Peyer's patch (tissue), 4 donors: ENCODE measurements at regions not wholly inside any gene's neighbourhood (a gene's known extent, or its start where the extent isn't known, plus 50 kb on each side); places are given as distances from the start of the nearest gene placed in this dataset.

Source experiments
- DNase-seq, 3 donors: peaks; one replicate each; pipeline ENCODE4 v3.0.0-alpha.2; 2017 to 2019
- H3K27ac ChIP-seq, 4 donors: fragments of 200-600 bp; sonication (generic); one replicate each; pipeline ENCODE4 v1.5.1; 2016 to 2019
- H3K27me3 ChIP-seq, 2 donors: fragments of 200-600 bp; sonication (generic); one replicate each; pipeline ENCODE4 v1.5.1; 2019
- H3K36me3 ChIP-seq, 3 donors: fragments of 200-600 bp; sonication (generic); one replicate each; pipeline ENCODE4 v1.5.1; 2016 to 2019
- H3K4me1 ChIP-seq, 4 donors: fragments of 200-600 bp; sonication (generic); one replicate each; pipeline ENCODE4 v1.5.1; 2016 to 2019
- H3K4me3 ChIP-seq, 4 donors: fragments of 200-600 bp; sonication (generic); 1 replicate in 3 of 4; 2 replicates in 1 of 4; pipeline ENCODE4 v1.5.1; 2016 to 2019; ENCODE audit warnings: mild to moderate bottlenecking in 1 of 4
- H3K9me3 ChIP-seq, 4 donors: fragments of 200-600 bp; sonication (generic); one replicate each; pipeline ENCODE4 v1.5.1; 2016 to 2019; ENCODE audit warnings: mild to moderate bottlenecking in 1 of 4
- POLR2A ChIP-seq, 2 donors: fragments of 450-650 bp; IDR thresholded peaks; one replicate each; pipeline ENCODE4 v1.5.1; 2017; ENCODE audit warnings: antibody characterized with exemption in 2 of 2, mild to moderate bottlenecking in 2 of 2, moderate library complexity in 2 of 2
- TF ChIP-seq, protein P1 (sequence below), 6 experiments: fragments of 450-650 bp in 4 of 6; fragments of 200-600 bp in 2 of 6; sonication (generic) in 1 of 6; IDR thresholded peaks; one replicate each; pipeline ENCODE4 v1.5.1; 2017 to 2019; ENCODE audit warnings: antibody characterized with exemption in 6 of 6, mild to moderate bottlenecking in 3 of 6, moderate library complexity in 1 of 6

GRCh38 chr14:99047441-99048031 is 224.5 kb downstream of the BCL11B start:
- H3K36me3 ChIP-seq = no peaks in the 10 kb centered on the region
- no peak for DNase-seq
- no peaks in the 10 kb centered on the region for H3K27me3 ChIP-seq
- H3K4me1 ChIP-seq = no peaks in the 10 kb centered on the region
- no peak overlapping the region for H3K27ac ChIP-seq
- no peak overlapping the region for H3K4me3 ChIP-seq
- no peak for TF ChIP-seq POLR2A (IDR thresholded peaks at IDR 0.05)
- TF ChIP-seq, protein P1, sequence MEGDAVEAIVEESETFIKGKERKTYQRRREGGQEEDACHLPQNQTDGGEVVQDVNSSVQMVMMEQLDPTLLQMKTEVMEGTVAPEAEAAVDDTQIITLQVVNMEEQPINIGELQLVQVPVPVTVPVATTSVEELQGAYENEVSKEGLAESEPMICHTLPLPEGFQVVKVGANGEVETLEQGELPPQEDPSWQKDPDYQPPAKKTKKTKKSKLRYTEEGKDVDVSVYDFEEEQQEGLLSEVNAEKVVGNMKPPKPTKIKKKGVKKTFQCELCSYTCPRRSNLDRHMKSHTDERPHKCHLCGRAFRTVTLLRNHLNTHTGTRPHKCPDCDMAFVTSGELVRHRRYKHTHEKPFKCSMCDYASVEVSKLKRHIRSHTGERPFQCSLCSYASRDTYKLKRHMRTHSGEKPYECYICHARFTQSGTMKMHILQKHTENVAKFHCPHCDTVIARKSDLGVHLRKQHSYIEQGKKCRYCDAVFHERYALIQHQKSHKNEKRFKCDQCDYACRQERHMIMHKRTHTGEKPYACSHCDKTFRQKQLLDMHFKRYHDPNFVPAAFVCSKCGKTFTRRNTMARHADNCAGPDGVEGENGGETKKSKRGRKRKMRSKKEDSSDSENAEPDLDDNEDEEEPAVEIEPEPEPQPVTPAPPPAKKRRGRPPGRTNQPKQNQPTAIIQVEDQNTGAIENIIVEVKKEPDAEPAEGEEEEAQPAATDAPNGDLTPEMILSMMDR (IDR thresholded peaks at IDR 0.05) = no peak
- peaks cover 0 to 6% (median 0%) of the 10 kb centered on the region in 4 donors for H3K9me3 ChIP-seq

GRCh38 chr14:99050309-99050708 is 221.7 kb downstream of the BCL11B start:
- no peak for TF ChIP-seq POLR2A (IDR thresholded peaks at IDR 0.05)
- no peaks in the 10 kb centered on the region for H3K4me1 ChIP-seq
- H3K36me3 ChIP-seq = no peaks in the 10 kb centered on the region
- no peak for DNase-seq
- H3K9me3 ChIP-seq = peaks cover 0 to 6% (median 1%) of the 10 kb centered on the region in 4 donors
- H3K4me3 ChIP-seq = no peak overlapping the region
- no peaks in the 10 kb centered on the region for H3K27me3 ChIP-seq
- H3K27ac ChIP-seq = no peak overlapping the region

DNA sequence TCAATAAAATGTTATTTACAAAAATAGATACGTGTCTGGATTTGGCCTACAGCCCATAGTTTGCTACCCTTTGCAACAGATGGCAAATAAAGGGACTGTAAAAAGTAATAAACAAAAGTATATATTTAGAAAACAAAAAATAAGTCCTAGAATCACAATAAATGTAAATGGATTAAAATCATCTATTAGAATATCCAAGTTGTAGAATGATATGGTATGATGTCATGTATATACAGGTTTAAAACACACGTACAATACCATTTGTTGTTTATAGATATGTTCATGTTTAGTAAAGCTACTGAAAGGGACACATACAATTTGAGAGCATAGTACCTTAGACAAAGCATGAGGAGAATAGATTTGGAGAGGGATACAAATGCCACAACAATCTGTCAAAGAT is 219.5 kb downstream of the BCL11B start:
- H3K4me1 ChIP-seq = no peaks in the 10 kb centered on the region
- H3K27me3 ChIP-seq = no peaks in the 10 kb centered on the region
- H3K9me3 ChIP-seq = peaks cover 0 to 6% (median 2%) of the 10 kb centered on the region in 4 donors
- TF ChIP-seq, protein P1 (IDR thresholded peaks at IDR 0.05) = no peak
- no peak for DNase-seq
- H3K36me3 ChIP-seq = no peaks in the 10 kb centered on the region
- H3K27ac ChIP-seq = no peak overlapping the region
- no peak overlapping the region for H3K4me3 ChIP-seq

- H3K27me3 ChIP-seq = no peaks in the 10 kb centered on the region
- peaks cover 0 to 6% (median 2%) of the 10 kb centered on the region in 4 donors for H3K9me3 ChIP-seq
- no peak overlapping the region for H3K4me3 ChIP-seq
- H3K4me1 ChIP-seq = no peaks in the 10 kb centered on the region
- no peak for DNase-seq
- no peak overlapping the region for H3K27ac ChIP-seq
- no peaks in the 10 kb centered on the region for H3K36me3 ChIP-seq
- TF ChIP-seq, protein P1 (IDR thresholded peaks at IDR 0.05) = no peak
- TF ChIP-seq POLR2A (IDR thresholded peaks at IDR 0.05) = no peak
These were observed 217.0 kb downstream of the BCL11B start for GRCh38 chr14:99055019-99055418.

GRCh38 chr14:99055816-99056215 is 216.2 kb downstream of the BCL11B start:
- peak; percentile 34 to 78 (median 51) for DNase-seq
- TF ChIP-seq, protein P1 (IDR thresholded peaks at IDR 0.05) = peak in 1 of 6 experiments; percentile 13
- TF ChIP-seq POLR2A (IDR thresholded peaks at IDR 0.05) = no peak
- peaks cover 0 to 6% (median 2%) of the 10 kb centered on the region in 4 donors for H3K9me3 ChIP-seq

DNA sequence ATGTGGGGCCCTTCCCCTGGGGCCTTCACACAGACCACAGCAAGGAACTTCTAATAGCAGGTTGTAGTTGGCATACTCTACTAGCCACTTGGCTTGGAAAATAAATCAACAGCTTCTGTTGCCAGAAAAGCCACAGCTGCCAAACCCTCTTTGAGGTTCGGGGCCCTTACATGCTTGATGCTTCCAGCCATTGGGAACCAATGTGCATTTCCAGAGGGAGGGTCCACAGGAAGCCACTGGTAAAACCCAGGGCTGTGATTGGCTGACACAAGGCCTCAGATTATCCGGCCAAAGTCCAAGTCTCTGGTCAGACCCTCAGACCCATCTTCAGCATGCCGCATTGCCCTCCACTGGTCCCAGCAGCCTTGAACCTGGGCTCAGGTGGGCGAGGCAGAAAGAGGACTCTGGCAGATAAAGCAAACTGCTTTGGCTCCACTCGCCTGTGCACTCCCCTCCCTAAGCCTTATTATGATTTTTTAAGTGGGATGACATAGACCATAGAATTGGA is 214.4 kb downstream of the BCL11B start:
- DNase-seq = peak in 1 of 3 donors; percentile 18
- Histone ChIP-seq H3K9me3 (peaks cover 0 to 4% (median 0%) of the 10 kb centered on the region in 4 donors), H3K27ac (no peak overlapping the region), H3K4me3 (no peak overlapping the region), H3K36me3 (no peaks in the 10 kb centered on the region), H3K4me1 (no peaks in the 10 kb centered on the region), H3K27me3 (no peaks in the 10 kb centered on the region)
- no peak for TF ChIP-seq POLR2A (IDR thresholded peaks at IDR 0.05)
- TF ChIP-seq, protein P1 (IDR thresholded peaks at IDR 0.05) = no peak

More at GRCh38 chr14:99055816-99056215, 216.2 kb downstream of the BCL11B start:
- no peak overlapping the region for H3K27ac ChIP-seq
- H3K27me3 ChIP-seq = no peaks in the 10 kb centered on the region
- H3K4me1 ChIP-seq = no peaks in the 10 kb centered on the region
- no peaks in the 10 kb centered on the region for H3K36me3 ChIP-seq
- H3K4me3 ChIP-seq = no peak overlapping the region
